Tibial nerve (tissue), 3 donors: ENCODE measurements at regions not wholly inside any gene's neighbourhood (a gene's known extent, or its start where the extent isn't known, plus 50 kb on each side); places are given as distances from the start of the nearest gene placed in this dataset.

ENCODE experiments used
- POLR2A ChIP-seq, 2 donors: fragments of 450-650 bp; IDR thresholded peaks; one replicate each; pipeline ENCODE4 v1.6.1; 2017; ENCODE audit warnings: antibody characterized with exemption in 2 of 2, mild to moderate bottlenecking in 2 of 2, moderate library complexity in 2 of 2
- TF ChIP-seq, protein P1 (sequence below), 5 experiments: fragments of 200-600 bp in 3 of 5; fragments of 450-650 bp in 2 of 5; sonication (generic) in 3 of 5; IDR thresholded peaks; one replicate each; pipeline ENCODE4 v1.5.1; 2016 to 2019; ENCODE audit warnings: antibody characterized with exemption in 5 of 5, mild to moderate bottlenecking in 3 of 5, moderate library complexity in 2 of 5

DNA sequence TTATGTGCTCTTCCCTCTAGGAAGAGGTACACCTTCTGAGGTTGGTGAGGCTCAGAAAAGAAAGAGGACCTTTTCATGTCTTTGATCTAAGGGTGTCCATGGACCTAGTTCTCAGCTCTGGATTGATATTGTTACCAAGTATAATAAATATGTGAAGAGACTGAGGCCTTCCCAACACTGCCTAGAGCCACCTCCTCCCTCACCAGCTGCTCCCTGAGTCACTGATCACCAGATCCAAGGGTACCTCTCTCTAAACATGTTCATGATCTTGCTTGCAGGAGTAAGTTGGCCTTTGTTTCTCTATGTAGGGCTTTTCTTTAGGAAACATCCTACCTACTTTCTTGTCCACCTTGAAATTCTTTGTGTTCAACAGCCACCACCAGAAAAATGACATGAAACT, 218.8 kb upstream of the ADRA1B start:
- TF ChIP-seq POLR2A (IDR thresholded peaks at IDR 0.05) = no peak
- TF ChIP-seq, protein P1, sequence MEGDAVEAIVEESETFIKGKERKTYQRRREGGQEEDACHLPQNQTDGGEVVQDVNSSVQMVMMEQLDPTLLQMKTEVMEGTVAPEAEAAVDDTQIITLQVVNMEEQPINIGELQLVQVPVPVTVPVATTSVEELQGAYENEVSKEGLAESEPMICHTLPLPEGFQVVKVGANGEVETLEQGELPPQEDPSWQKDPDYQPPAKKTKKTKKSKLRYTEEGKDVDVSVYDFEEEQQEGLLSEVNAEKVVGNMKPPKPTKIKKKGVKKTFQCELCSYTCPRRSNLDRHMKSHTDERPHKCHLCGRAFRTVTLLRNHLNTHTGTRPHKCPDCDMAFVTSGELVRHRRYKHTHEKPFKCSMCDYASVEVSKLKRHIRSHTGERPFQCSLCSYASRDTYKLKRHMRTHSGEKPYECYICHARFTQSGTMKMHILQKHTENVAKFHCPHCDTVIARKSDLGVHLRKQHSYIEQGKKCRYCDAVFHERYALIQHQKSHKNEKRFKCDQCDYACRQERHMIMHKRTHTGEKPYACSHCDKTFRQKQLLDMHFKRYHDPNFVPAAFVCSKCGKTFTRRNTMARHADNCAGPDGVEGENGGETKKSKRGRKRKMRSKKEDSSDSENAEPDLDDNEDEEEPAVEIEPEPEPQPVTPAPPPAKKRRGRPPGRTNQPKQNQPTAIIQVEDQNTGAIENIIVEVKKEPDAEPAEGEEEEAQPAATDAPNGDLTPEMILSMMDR (IDR thresholded peaks at IDR 0.05) = no peak
